GM12874 (cell line): ENCODE measurements at regions not wholly inside any gene's neighbourhood (a gene's known extent, or its start where the extent isn't known, plus 50 kb on each side); places are given as distances from the start of the nearest gene placed in this dataset.

ENCODE experiments used
- TF ChIP-seq, protein P1 (sequence below): IDR thresholded peaks from 2 replicates; pipeline ENCODE4 v1.5.1; 2011; ENCODE audit warnings: low read depth, mild to moderate bottlenecking, control low read depth, low read length, moderate library complexity; ENCODE audit not compliant: insufficient read depth

- TF ChIP-seq, protein P1, sequence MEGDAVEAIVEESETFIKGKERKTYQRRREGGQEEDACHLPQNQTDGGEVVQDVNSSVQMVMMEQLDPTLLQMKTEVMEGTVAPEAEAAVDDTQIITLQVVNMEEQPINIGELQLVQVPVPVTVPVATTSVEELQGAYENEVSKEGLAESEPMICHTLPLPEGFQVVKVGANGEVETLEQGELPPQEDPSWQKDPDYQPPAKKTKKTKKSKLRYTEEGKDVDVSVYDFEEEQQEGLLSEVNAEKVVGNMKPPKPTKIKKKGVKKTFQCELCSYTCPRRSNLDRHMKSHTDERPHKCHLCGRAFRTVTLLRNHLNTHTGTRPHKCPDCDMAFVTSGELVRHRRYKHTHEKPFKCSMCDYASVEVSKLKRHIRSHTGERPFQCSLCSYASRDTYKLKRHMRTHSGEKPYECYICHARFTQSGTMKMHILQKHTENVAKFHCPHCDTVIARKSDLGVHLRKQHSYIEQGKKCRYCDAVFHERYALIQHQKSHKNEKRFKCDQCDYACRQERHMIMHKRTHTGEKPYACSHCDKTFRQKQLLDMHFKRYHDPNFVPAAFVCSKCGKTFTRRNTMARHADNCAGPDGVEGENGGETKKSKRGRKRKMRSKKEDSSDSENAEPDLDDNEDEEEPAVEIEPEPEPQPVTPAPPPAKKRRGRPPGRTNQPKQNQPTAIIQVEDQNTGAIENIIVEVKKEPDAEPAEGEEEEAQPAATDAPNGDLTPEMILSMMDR, result no peak
Measured at GRCh38 chr9:82052081-82052480, 63.5 kb downstream of the SPATA31D1 start.

GRCh38 chr9:82054264-82055015 lies 65.9 kb downstream of the SPATA31D1 start:
- TF ChIP-seq, protein P1, result no peak

DNA sequence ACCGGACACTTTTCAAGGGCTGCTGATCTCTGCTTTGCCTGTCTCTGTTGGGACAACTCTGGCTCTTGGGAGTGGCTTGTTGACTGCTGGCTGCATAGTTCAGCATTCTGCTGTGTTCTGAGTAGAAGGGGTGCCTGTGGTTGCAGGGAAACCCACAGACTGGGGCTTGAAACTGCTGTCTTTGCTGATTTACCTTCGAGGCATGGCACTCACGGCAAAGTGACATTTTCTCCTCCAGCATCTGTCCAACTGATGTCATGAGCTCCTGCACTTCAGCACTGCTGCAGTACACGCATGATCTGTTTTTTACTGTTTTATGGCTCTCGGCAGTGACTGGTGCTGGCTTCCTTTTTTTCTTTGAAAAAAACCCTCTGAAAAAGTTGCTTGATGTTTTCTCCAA lies 69.2 kb downstream of the SPATA31D1 start:
- TF ChIP-seq, protein P1, result no peak

GRCh38 chr9:82062245-82062644 lies 73.7 kb downstream of the SPATA31D1 start:
- TF ChIP-seq, protein P1, result no peak

DNA sequence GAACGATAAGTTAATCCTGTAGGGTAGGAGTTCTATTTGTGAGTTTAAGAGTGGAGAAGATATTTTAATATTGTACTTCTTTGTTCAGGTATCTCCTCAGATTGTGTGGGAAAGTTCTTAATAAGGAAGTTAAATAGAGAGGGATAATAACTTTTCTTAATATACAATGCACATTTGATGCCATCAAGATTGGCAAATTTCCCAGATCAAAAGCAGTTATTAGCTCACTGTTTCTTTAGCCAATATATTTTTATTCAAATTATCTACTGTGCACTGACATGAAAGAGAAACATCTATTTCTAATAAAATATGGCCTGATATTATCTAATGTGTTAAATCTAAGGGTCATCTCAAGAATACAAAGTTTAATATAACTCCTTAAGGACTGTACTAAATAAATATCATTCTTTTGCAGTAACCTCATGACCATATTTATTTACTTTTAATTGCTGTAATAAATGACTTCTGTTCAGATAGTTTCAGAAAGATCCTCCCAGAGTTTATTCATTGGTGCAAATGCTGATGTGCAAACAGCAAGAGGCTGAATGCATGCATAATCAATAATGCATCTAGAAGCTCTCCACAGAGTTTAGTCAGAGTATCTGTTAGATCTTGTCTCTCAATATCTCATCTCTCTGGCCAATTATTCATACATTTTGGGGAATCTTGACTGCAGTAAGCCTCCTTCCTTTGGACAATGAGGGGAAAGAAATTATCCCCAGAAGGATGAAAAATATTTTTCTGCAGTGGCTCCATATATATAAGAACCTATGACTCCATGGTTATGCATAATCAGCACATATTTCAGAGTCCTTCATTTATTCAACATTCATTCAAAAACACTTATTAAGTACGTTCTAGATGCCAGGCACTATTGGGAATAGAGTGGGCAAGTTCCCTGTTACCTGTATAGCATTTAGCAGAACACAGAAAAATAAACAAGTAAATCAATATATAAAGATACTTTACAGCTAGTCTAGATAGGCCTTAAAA lies 85.3 kb downstream of the SPATA31D1 start:
- TF ChIP-seq, protein P1, result no peak

GRCh38 chr9:82080265-82080664 lies 91.7 kb downstream of the SPATA31D1 start:
- TF ChIP-seq, protein P1, result no peak

DNA sequence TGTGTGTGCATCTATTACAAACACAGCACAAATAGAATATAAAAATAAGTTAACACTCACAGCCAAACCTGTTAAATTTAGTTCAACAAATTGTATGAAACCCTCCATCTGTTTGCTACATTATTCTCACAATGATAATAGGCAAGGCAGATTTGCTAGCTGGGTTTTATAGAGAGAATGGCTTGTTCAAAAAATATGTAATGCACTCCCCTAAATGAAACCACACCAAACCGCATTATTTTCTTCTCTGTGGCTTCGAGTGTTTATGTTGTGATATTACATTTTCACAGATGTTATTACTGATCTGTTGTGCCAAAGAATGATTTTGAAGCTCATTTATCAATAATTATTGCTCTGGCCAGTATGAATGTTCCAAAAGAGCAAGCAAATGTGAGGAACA lies 92.9 kb downstream of the SPATA31D1 start:
- TF ChIP-seq, protein P1, result no peak
